ENCODE measurements at regions not wholly inside any gene's neighbourhood (a gene's known extent, or its start where the extent isn't known, plus 50 kb on each side); places are given as distances from the start of the nearest gene placed in this dataset.

DNA sequence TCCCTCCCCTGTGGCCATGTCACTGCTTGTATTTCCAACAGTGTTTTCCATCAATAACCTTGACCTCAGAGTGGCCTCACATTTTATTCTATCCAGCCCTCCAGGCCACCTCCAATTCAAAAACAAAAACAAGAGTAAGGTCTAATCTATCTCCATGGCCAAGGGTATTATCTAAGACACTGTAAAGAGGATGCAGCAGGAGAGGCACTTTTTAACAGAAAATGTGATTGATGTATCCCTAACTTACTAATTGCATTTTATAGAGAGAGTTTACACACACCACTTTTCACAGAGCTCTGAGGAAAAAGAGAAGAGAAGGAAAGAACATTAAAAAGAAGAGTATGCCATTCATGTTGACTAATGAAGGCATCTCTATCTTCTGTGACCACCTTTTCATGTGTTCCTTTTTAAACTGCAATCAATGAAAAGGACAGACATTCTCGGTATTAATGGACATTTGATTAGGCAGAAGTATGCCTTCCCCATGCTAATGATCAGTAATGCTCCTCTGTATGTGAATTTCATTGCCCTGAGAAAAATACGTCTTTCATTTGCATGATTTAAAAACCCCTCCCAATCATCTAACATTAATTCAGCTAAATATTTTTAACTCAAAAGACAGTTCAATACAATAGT is 653.3 kb upstream of the POU3F3 start:
- no peak overlapping the region for H3K27ac ChIP-seq
- TF ChIP-seq, protein P1, sequence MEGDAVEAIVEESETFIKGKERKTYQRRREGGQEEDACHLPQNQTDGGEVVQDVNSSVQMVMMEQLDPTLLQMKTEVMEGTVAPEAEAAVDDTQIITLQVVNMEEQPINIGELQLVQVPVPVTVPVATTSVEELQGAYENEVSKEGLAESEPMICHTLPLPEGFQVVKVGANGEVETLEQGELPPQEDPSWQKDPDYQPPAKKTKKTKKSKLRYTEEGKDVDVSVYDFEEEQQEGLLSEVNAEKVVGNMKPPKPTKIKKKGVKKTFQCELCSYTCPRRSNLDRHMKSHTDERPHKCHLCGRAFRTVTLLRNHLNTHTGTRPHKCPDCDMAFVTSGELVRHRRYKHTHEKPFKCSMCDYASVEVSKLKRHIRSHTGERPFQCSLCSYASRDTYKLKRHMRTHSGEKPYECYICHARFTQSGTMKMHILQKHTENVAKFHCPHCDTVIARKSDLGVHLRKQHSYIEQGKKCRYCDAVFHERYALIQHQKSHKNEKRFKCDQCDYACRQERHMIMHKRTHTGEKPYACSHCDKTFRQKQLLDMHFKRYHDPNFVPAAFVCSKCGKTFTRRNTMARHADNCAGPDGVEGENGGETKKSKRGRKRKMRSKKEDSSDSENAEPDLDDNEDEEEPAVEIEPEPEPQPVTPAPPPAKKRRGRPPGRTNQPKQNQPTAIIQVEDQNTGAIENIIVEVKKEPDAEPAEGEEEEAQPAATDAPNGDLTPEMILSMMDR (conservative IDR thresholded peaks at IDR 0.05), result no peak

DNA sequence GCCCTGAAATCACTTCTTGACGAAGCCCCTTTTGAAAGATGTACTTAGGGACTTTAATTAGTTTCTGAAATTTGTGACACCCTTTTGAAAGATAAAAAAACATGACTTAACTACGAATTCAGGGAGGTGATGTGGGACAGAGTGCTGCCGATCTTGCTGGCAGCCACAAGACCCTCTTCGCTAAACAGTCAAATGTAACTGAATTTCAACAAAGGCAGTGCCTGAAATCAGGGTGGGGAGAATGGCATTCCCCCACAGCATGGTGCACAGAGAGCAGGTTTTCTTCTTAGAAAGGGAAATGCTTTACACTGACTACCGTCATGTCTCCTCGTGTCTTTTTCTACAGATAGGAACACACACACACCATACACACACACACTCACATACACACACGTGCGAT is 640.2 kb upstream of the POU3F3 start:
- TF ChIP-seq, protein P1 (conservative IDR thresholded peaks at IDR 0.05), result no peak
- no peak overlapping the region for H3K27ac ChIP-seq

DNA sequence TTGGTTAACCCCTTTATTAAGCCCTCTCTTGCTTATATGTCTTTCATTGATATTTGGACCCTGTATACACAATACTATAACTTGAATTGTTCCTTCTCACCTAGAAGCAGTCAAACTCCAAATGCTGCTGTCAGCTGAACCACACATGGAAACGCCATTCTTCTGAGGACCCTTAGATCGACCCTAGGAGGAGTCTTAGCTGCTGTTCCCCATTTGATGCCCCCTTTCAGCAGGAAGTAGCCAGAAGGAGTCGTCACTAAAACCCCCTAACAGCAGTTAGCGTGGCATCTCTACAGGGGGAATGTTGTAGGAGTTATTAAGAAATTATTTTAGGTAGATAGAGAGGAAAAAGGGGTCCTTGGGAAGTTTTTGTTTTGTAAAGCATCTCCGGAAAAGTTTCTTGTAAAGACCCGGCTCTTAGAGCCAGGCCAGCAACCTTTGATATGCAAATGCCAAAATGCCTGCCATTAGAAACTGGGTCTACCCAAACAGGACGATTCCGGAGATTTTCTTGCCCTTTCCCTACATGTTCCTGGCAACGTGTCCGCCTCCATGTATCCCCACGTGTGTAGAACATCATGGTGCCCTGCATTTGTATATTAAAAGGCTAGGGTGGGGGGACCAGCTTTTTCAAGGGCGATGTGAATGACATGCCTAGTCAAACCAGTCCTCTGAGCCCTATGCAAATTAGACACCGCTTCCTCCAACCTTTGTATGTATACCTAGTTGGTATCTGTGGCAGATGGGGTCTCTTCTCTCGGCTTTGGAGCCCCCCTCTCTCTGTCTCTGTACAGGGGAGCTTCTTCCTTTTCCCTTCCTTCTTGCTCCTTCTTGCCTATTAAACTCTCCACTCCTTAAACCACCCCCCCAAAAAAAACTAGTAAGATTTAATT is 638.4 kb upstream of the POU3F3 start:
- TF ChIP-seq, protein P1 (conservative IDR thresholded peaks at IDR 0.05), result no peak
- H3K27ac ChIP-seq, result no peak overlapping the region

DNA sequence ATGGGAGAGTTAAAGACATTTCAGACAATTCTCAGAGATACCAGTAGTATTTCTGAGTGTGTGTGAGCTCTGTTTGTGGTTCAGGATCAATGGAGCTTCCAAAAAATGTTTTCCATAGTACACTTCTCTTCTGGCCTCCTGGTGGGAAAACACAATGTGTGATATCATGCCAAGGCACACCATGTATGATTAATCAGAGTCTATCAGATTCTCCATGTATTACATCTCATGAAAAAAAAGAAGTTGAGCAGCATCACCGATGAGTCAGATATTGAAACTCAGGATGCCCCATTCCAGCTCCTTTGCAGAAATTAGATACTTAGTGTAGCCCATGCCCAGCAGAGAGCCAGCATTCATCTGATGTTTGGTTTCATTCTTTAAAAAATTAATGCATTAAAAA is 620.3 kb upstream of the POU3F3 start:
- TF ChIP-seq, protein P1 (conservative IDR thresholded peaks at IDR 0.05), result no peak
- no peak overlapping the region for H3K27ac ChIP-seq

DNA sequence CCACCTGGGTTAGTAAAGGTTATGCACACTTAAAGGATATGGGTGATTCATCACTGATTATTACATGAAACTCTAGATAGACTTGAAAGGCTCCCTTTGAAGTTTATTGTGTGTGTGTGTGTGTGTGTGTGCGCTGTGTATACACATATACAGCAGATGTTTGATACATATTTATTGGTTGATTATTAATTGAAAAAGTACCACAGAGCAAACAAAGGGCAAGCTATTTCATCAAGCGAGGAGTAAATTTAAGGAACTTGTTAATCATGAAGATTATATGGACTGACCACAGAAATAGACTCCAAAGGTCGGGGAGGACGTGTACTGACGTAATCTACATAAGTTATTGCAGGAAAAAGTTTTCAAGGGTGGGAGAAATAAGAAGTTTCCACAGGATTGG is 617.4 kb upstream of the POU3F3 start:
- TF ChIP-seq, protein P1 (conservative IDR thresholded peaks at IDR 0.05), result no peak
- no peak overlapping the region for H3K27ac ChIP-seq

DNA sequence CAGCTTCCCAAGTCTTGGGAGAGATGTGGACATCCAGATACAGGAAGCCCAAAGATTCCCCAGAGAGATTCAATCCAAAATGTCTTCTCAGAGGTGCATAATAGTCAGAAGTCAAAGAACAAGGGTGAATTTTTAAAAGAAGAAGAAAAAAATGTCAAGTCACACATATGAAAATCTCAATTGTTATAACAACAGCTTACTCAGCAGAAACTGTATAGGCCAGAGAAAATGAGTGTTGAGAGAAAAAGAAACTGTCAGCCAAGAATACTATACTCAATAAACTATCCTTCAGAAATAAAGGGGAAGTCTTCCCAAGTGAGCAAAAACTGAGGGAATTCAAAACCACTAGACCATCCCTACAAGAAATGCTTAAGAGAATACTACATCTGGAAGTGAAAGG is 612.9 kb upstream of the POU3F3 start:
- H3K27ac ChIP-seq, result no peak overlapping the region
- TF ChIP-seq, protein P1 (conservative IDR thresholded peaks at IDR 0.05), result no peak

DNA sequence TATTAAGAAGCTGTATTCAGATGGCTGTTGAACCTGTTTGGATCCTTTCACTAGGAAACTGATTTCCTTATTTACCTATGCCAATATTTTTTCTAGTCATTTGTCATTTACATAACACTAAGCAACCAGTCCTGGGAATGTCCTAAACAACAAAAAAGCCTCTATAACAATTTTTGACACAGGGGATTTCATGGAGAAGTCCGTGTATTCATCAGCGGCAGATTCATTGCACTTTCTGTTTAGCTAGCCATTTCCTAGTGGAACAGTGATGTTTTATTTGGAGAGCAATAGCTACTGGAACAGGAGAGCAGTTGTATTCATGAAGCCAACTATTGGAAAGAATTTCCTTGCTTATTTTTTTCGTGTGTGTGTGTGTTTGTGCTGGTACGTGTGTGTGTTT is 604.3 kb upstream of the POU3F3 start:
- TF ChIP-seq, protein P1 (conservative IDR thresholded peaks at IDR 0.05), result no peak
- H3K27ac ChIP-seq, result peak overlapping the region; percentile 47
